ENCODE measurements at regions not wholly inside any gene's neighbourhood (a gene's known extent, or its start where the extent isn't known, plus 50 kb on each side); places are given as distances from the start of the nearest gene placed in this dataset.

DNA sequence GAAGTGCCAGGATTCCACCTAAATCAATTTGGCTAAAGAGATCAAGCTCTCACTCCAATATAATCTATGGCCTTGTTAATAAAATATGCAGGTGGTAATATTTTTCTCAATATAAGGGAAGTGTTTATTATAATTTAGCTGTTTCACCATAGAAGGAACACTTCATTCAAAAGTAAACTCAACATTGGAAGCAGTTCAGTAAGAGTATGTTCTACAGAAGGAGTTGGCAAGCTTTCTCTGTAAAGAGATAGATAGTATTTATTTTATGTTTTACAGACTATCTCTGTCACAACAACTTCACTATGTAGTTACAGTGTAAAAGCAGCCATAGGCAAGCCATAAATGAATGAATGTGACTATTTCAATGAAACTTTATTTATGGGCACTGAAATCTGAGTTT, 313.6 kb upstream of the ANO3 start:
- Mint-ChIP-seq H3K9me3 (no peaks in the 10 kb centered on the region), H3K4me1 (0 out of 2 replicates have a peak, but pooled peaks cover 2% of the 10 kb centered on the region), H3K36me3 (no peaks in the 10 kb centered on the region), H3K27ac (no peak overlapping the region), H3K27me3 (ENCODE audit: low read depth) (no peaks in the 10 kb centered on the region), H3K4me3 (no peak overlapping the region)
- DNase-seq (ENCODE audit: low spot score) (no peak), ATAC-seq (no peak)
- TF ChIP-seq FOXK1 (CRISPR knock-in tag; IDR thresholded peaks at IDR 0.05) (no peak), STAT6 (CRISPR knock-in tag; conservative IDR thresholded peaks at IDR 0.05; ENCODE audit: low read depth) (no peak), ESRRA (CRISPR knock-in tag; IDR thresholded peaks at IDR 0.05; ENCODE audit: borderline replicate concordance) (no peak), SP1 (CRISPR knock-in tag; conservative IDR thresholded peaks at IDR 0.05) (no peak), MLX (CRISPR knock-in tag; IDR thresholded peaks at IDR 0.05) (no peak), GRHL2 (CRISPR knock-in tag; IDR thresholded peaks at IDR 0.05; ENCODE audit: insufficient replicate concordance, severe bottlenecking) (no peak), CREM (CRISPR knock-in tag; IDR thresholded peaks at IDR 0.05) (no peak), NR3C1 (CRISPR knock-in tag; conservative IDR thresholded peaks at IDR 0.05; ENCODE audit: low read depth) (no peak), ZNF232 (CRISPR knock-in tag; IDR thresholded peaks at IDR 0.05) (no peak), ZNF423 (CRISPR knock-in tag; IDR thresholded peaks at IDR 0.05) (no peak), ZNF121 (CRISPR knock-in tag; IDR thresholded peaks at IDR 0.05) (no peak), ZNF512 (CRISPR knock-in tag; IDR thresholded peaks at IDR 0.05; ENCODE audit: borderline replicate concordance) (no peak), E2F4 (CRISPR knock-in tag; IDR thresholded peaks at IDR 0.05; ENCODE audit: borderline replicate concordance, low read depth) (no peak), TCF7 (CRISPR knock-in tag; IDR thresholded peaks at IDR 0.05; ENCODE audit: low read depth) (no peak), PRRX2 (CRISPR knock-in tag; IDR thresholded peaks at IDR 0.05) (no peak), TEAD1 (CRISPR knock-in tag; IDR thresholded peaks at IDR 0.05) (no peak)
- TF ChIP-seq, protein P1, sequence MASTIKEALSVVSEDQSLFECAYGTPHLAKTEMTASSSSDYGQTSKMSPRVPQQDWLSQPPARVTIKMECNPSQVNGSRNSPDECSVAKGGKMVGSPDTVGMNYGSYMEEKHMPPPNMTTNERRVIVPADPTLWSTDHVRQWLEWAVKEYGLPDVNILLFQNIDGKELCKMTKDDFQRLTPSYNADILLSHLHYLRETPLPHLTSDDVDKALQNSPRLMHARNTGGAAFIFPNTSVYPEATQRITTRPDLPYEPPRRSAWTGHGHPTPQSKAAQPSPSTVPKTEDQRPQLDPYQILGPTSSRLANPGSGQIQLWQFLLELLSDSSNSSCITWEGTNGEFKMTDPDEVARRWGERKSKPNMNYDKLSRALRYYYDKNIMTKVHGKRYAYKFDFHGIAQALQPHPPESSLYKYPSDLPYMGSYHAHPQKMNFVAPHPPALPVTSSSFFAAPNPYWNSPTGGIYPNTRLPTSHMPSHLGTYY (CRISPR knock-in tag; IDR thresholded peaks at IDR 0.05) = no peak
- TF ChIP-seq, protein P2, sequence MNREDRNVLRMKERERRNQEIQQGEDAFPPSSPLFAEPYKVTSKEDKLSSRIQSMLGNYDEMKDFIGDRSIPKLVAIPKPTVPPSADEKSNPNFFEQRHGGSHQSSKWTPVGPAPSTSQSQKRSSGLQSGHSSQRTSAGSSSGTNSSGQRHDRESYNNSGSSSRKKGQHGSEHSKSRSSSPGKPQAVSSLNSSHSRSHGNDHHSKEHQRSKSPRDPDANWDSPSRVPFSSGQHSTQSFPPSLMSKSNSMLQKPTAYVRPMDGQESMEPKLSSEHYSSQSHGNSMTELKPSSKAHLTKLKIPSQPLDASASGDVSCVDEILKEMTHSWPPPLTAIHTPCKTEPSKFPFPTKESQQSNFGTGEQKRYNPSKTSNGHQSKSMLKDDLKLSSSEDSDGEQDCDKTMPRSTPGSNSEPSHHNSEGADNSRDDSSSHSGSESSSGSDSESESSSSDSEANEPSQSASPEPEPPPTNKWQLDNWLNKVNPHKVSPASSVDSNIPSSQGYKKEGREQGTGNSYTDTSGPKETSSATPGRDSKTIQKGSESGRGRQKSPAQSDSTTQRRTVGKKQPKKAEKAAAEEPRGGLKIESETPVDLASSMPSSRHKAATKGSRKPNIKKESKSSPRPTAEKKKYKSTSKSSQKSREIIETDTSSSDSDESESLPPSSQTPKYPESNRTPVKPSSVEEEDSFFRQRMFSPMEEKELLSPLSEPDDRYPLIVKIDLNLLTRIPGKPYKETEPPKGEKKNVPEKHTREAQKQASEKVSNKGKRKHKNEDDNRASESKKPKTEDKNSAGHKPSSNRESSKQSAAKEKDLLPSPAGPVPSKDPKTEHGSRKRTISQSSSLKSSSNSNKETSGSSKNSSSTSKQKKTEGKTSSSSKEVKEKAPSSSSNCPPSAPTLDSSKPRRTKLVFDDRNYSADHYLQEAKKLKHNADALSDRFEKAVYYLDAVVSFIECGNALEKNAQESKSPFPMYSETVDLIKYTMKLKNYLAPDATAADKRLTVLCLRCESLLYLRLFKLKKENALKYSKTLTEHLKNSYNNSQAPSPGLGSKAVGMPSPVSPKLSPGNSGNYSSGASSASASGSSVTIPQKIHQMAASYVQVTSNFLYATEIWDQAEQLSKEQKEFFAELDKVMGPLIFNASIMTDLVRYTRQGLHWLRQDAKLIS (CRISPR knock-in tag; IDR thresholded peaks at IDR 0.05; ENCODE audit: borderline replicate concordance) = no peak
- CTCF ChIA-PET = no interaction called here
- POLR2A ChIA-PET = no interaction called here
